T47D (cell line): ENCODE measurements at regions not wholly inside any gene's neighbourhood (a gene's known extent, or its start where the extent isn't known, plus 50 kb on each side); places are given as distances from the start of the nearest gene placed in this dataset.

Source experiments
- DNase-seq, 2 experiments: peaks; one replicate each; pipeline versions ENCODE4 v3.0.0 to v3.0.0-alpha.2; 2011 to 2012; ENCODE audit warnings: low read depth in 1 of 2, low spot score in 1 of 2
- JUND ChIP-seq: IDR thresholded peaks from 2 replicates; pipeline ENCODE4 v1.6.1; 2012; ENCODE audit warnings: low read depth
- in situ Hi-C: cut with HindIII; loops from 2 replicates; pipeline ENCODE4 v1.10.0; 2016; ENCODE audit warnings: low sequenced_read_pairs, low pct_unique_long_range_greater_than_20kb

- TF ChIP-seq JUND, result no peak
- in situ Hi-C loops, result no loop called here
- no peak for DNase-seq
Measured at GRCh38 chr12:127562816-127563215, 704.2 kb upstream of the TMEM132C start.

- no peak for TF ChIP-seq JUND
- DNase-seq, result no peak
- in situ Hi-C loops, result no loop called here
Measured at GRCh38 chr12:127565241-127565640, 701.7 kb upstream of the TMEM132C start.

GRCh38 chr12:127567531-127567930 is 699.4 kb upstream of the TMEM132C start:
- in situ Hi-C loops, result no loop called here
- DNase-seq, result no peak
- no peak for TF ChIP-seq JUND

- no peak for TF ChIP-seq JUND
- in situ Hi-C loops, result no loop called here
- no peak for DNase-seq
Measured at GRCh38 chr12:127570387-127570786, 696.6 kb upstream of the TMEM132C start.

- in situ Hi-C loops, result no loop called here
- DNase-seq, result no peak
- no peak for TF ChIP-seq JUND
Measured at GRCh38 chr12:127570793-127571360, 696.1 kb upstream of the TMEM132C start.

GRCh38 chr12:127571578-127571977 is 695.4 kb upstream of the TMEM132C start:
- no peak for DNase-seq
- no peak for TF ChIP-seq JUND
- in situ Hi-C loops, result no loop called here

GRCh38 chr12:127579446-127579845 is 687.5 kb upstream of the TMEM132C start:
- in situ Hi-C loops, result no loop called here

GRCh38 chr12:127582074-127582473 is 684.9 kb upstream of the TMEM132C start:
- in situ Hi-C loops, result no loop called here
- DNase-seq, result no peak
- no peak for TF ChIP-seq JUND

More at GRCh38 chr12:127579446-127579845, 687.5 kb upstream of the TMEM132C start:
- TF ChIP-seq JUND, result no peak
- DNase-seq, result no peak

- in situ Hi-C loops, result no loop called here
- no peak for TF ChIP-seq JUND
- DNase-seq, result no peak
Measured at GRCh38 chr12:127583041-127583440, 683.9 kb upstream of the TMEM132C start.

- no peak for TF ChIP-seq JUND
- in situ Hi-C loops, result no loop called here
- DNase-seq, result no peak
Measured at GRCh38 chr12:127588249-127588648, 678.7 kb upstream of the TMEM132C start.

GRCh38 chr12:127589541-127589940 is 677.4 kb upstream of the TMEM132C start:
- in situ Hi-C loops, result no loop called here
- no peak for DNase-seq
- TF ChIP-seq JUND, result no peak

GRCh38 chr12:127590868-127591267 is 676.1 kb upstream of the TMEM132C start:
- no peak for DNase-seq
- TF ChIP-seq JUND, result no peak

GRCh38 chr12:127592245-127592644 is 674.7 kb upstream of the TMEM132C start:
- no peak for DNase-seq
- no peak for TF ChIP-seq JUND
- in situ Hi-C loops, result no loop called here

More at GRCh38 chr12:127590868-127591267, 676.1 kb upstream of the TMEM132C start:
- in situ Hi-C loops, result no loop called here

GRCh38 chr12:127594351-127594970 is 672.5 kb upstream of the TMEM132C start:
- no peak for DNase-seq
- no peak for TF ChIP-seq JUND
- in situ Hi-C loops, result no loop called here
